ENCODE measurements at regions not wholly inside any gene's neighbourhood (a gene's known extent, or its start where the extent isn't known, plus 50 kb on each side); places are given as distances from the start of the nearest gene placed in this dataset.
A peak's percentile ranks its signal among the peaks of the same experiment; 100 is the strongest.

DNA sequence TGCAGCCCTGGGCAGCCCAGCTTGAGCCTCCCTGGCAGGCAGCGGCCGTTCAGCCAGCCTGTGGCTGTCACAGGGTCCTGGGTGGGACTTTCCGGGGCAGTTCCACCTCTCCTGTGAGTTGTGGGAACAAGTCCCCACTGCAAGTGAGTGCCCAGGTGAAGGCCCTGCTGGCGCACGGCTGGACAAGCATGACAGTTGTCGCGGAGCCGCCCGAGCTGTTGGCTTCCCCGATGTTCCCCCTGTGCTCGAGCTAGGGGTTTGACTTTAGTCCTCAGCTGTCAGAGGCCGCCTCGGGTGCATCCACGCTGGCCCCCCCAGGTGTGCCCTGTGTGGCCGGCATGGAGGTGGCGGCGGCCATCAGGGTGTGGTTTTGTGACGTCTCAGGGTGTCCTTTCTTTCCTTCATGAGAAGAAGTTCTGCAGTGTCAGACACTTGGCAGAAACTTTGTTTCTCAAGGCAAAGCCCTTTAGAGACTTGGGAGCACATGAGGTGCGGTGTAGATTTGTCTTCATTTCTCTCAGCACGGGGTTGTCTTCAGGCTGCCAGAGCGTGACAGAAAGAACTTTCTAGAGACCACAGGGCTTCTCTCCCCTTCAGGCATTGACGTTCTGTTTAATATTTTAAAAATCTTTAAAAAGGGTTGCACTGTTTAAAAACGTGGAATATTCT, 69.4 kb upstream of the HGFAC start:
- Histone ChIP-seq H3K4me1 (peaks cover 0 to 12% (median 6%) of the 10 kb centered on the region in 4 donors), H3K27ac (no peak overlapping the region), H3K4me3 (no peak overlapping the region), H3K27me3 (no peaks in the 10 kb centered on the region), H3K36me3 (no peaks in the 10 kb centered on the region), H3K9me3 (no peaks in the 10 kb centered on the region)
- intact Hi-C loops (cut with DNase I), result no loop called here
- TF ChIP-seq CTCF (IDR thresholded peaks at IDR 0.05) (no peak), POLR2A (IDR thresholded peaks at IDR 0.05) (no peak)
- DNase-seq (no peak), ATAC-seq (no peak)
- 32% methylated on average over 6 of the region's 23 CpGs for WGBS (ENCODE audit: insufficient coverage, low coverage, low lambda C conversion rate, missing lambda C conversion rate)

- TF ChIP-seq CTCF (IDR thresholded peaks at IDR 0.05) (no peak), POLR2A (IDR thresholded peaks at IDR 0.05) (no peak)
- H3K27me3 ChIP-seq, result no peaks in the 10 kb centered on the region
- H3K9me3 ChIP-seq, result no peaks in the 10 kb centered on the region
- H3K27ac ChIP-seq, result peak overlapping the region in 1 of 3 donors; percentile 65
- no peak overlapping the region for H3K4me3 ChIP-seq
- peak; percentile 66 to 70 (median 66) for ATAC-seq
- peak; percentile 66 to 78 (median 77) for DNase-seq
- 37% methylated on average over 11 of the region's 28 CpGs for WGBS (ENCODE audit: insufficient coverage, low coverage, low lambda C conversion rate, missing lambda C conversion rate)
- intact Hi-C loops (cut with DNase I), result no loop called here
- H3K4me1 ChIP-seq, result peaks cover 0 to 10% (median 5%) of the 10 kb centered on the region in 4 donors
- H3K36me3 ChIP-seq, result no peaks in the 10 kb centered on the region
Measured at GRCh38 chr4:3372933-3373465, 68.8 kb upstream of the HGFAC start.

DNA sequence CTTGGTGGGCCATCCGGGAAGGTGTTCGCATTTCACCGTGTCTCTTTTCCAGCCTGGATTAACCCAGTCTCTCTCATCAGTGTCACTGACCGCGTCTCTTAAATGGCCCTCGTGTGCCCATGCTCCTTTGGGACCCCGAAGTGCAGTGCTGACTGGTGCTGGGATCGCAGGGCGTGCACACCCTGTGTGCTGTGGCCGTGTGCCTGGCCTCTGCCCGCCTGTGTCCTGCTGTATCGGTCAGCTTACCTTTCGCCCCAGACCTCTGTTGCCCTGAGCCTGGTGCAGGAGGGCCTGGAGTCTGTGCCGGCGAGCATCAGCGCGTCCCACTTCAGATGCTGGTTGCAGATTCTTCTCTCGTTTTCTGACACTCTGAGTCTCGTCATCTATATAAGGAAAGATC, 68.3 kb upstream of the HGFAC start:
- DNase-seq (no peak), ATAC-seq (no peak)
- H3K9me3 ChIP-seq, result no peaks in the 10 kb centered on the region
- intact Hi-C loops (cut with DNase I), result no loop called here
- H3K27me3 ChIP-seq, result no peaks in the 10 kb centered on the region
- peak overlapping the region in 1 of 3 donors; percentile 65 for H3K27ac ChIP-seq
- H3K4me1 ChIP-seq, result peaks cover 0 to 10% (median 5%) of the 10 kb centered on the region in 4 donors
- TF ChIP-seq CTCF (IDR thresholded peaks at IDR 0.05), result no peak
- TF ChIP-seq POLR2A (IDR thresholded peaks at IDR 0.05), result no peak
- H3K36me3 ChIP-seq, result no peaks in the 10 kb centered on the region
- 84% methylated on average over 8 of the region's 19 CpGs for WGBS (ENCODE audit: insufficient coverage, low coverage, low lambda C conversion rate, missing lambda C conversion rate)
- H3K4me3 ChIP-seq, result no peak overlapping the region

GRCh38 chr4:3374011-3374645, 67.6 kb upstream of the HGFAC start:
- intact Hi-C loops (cut with DNase I), result no loop called here
- Histone ChIP-seq H3K4me1 (peaks cover 0 to 9% (median 3%) of the 10 kb centered on the region in 4 donors), H3K27me3 (no peaks in the 10 kb centered on the region), H3K4me3 (no peak overlapping the region), H3K9me3 (no peaks in the 10 kb centered on the region), H3K27ac (no peak overlapping the region), H3K36me3 (no peaks in the 10 kb centered on the region)
- TF ChIP-seq POLR2A (IDR thresholded peaks at IDR 0.05) (no peak), CTCF (IDR thresholded peaks at IDR 0.05) (no peak)
- ATAC-seq (no peak), DNase-seq (no peak)
- WGBS (ENCODE audit: insufficient coverage, low coverage, low lambda C conversion rate, missing lambda C conversion rate), result 96% methylated on average over 14 of the region's 29 CpGs

Measured in right lobe of liver (tissue), 6 donors.